AML-193 (cell line): ENCODE measurements at regions not wholly inside any gene's neighbourhood (a gene's known extent, or its start where the extent isn't known, plus 50 kb on each side); places are given as distances from the start of the nearest gene placed in this dataset.
"Not testable (repeated sequence)": the region's sequence is repeated elsewhere in the genome, so short reads cannot be mapped to it uniquely, and the experiment has no call there.

Experiments used
- DNase-seq, 2 experiments: peaks; one replicate each; lab custom pipeline; 2025; lab: John Stamatoyannopoulos, UW

DNA sequence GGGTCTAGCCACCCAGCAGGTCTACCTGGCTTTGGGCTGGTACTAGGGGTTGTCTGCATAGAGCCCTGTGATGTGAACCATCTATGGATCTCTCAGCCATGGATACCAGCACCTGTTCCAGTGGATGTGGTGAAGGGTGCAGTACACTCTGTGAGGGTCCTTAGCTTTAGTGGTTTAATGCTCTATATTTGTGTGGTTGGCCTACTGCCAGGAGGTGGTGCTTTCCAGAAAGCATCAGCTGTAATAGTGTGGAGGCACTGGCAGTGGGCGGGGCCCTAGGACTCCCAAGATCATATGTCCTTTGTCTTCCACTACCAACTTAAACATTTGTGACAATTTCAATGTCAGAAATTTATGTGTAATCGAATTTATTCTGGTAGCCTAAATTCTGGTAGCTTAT is 1065.1 kb downstream of the RPIA start:
- not testable (repeated sequence) for DNase-seq

DNA sequence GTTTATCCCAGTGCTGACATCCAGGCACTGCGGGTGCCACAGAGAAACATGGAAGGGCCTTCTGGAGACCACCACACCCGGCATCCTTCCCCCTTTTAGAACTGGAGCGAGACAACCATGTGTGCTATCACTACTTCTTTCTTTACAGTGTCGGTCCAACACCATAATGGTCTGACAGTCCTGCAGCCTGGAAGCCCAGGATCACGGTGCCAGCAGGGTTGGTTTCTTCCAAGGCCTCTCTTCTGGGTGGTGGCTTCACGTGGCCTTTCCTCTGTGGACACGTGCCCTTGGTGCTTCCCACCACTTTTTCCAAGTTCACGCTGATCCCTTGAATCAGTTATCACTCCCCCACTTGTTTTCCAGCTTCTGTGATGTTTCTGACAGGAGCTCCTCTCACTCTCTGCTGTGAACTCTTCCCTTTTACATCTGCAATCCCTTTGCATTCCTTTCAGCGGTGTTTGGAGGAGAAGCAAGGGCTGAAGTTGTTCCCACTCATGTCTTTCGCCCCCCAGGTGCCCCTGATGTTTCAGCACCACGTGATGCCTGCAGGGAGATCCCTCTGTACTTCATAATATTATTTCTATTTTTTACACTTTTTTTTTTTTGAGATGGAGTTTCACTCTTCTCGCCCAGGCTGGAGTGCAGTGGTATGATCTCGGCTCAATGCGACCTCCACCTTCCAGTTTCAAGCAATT is 1067.0 kb downstream of the RPIA start:
- DNase-seq, result not testable (repeated sequence)

DNA sequence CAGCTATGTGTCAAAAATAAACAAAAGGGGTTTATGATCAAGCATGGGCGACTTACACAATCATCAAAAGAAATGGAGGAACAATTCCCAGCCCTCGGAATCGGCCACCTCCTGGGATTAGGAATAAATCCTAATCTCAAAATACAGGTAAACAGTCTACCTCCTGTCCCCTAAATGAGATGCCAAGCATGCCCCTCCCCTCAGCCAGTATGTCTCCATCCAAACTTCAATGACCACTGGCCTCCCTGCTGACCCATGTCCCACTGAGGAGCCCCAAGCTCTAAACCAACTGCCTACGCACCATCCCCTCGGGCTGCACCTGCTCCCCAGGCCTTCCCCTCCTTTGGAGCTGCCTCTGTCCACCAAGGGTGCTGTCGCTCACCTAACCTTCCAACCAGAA is 1069.3 kb downstream of the RPIA start:
- DNase-seq, result not testable (repeated sequence)

DNA sequence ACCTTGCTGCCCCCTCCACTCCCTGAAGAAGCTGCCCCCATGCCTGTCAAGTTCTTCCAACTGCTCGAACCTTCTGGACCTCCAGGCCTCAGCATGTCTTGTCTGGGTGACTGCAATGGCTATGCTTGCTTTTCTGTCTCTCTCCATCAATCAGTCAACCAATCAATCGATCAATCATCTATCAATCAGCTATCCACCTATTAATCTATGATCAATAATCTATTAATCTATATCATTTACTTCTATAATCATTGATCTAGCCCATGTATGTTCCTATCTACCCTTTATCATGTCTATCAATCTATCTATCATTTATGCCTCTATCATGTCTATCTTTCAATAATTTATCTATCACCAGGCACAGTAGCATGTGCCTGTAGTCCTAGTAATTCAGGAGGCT is 1069.7 kb downstream of the RPIA start:
- DNase-seq, result not testable (repeated sequence)

DNA sequence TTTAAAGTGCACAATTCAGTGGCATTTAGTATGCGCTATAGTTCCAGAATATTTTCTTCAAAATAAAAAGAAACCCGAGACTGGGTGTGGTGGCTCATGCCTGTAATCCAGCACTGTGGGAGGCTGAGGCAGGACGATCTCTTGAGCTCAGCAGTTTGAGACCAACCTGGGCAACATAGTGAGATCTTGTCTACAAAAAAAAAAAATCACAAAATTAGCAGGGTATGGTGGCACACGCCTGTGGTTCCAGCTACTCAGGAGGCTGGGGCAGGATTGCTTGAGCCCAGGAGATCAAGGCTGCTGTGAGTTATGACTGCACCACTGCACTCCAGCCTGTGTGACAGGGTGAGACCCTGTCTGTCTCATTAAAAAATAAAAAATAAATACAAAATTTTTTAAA is 1070.4 kb downstream of the RPIA start:
- DNase-seq, result not testable (repeated sequence)

GRCh38 chr2:89762461-89763253 is 1071.2 kb downstream of the RPIA start:
- DNase-seq, result not testable (repeated sequence)

GRCh38 chr2:89763254-89763580 is 1071.7 kb downstream of the RPIA start:
- DNase-seq, result no peak

DNA sequence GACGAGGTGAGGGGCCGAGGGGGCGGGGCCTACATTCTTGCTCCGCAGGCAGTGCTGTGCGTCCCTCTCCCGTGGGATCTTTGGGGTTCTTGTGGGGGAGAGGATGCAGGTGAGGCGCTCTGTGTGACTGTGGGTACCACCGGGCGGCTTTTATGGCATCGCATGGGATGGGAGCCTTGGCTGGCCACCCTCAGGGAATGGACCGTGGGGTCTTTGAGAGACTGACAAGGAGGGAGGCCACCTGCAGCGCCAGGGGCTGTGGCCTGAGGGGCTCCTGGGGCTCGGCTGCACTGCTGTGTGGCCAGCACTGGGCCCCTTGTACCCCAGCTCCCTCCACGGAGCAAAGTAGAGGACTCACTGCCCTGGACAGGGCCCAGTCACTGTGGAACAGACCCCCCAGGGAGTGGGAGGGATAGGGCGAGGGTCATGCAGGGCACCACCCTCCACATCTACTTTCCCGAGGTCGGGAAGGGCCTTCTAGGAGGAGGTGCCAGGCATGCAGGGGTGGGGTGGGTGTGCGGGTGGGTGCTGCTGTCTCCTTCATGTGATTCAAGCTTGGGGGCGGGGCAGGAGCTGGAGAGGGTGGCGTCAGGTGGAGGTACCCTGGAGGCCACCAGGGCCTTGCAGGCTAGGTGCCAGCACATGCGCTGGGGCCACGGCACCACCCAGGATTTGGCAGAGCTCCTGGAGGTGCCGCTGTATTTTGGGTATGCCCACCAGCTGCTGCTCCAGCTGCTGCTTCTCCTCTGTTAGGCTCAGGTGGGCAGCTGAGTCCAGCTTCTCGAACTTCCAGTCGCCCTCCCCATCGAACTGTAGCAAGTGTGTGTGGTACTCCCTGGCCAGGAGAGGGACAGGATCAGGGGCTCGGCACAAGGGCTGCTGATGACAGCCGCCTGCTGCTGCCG is 1072.4 kb downstream of the RPIA start:
- DNase-seq, result no peak

DNA sequence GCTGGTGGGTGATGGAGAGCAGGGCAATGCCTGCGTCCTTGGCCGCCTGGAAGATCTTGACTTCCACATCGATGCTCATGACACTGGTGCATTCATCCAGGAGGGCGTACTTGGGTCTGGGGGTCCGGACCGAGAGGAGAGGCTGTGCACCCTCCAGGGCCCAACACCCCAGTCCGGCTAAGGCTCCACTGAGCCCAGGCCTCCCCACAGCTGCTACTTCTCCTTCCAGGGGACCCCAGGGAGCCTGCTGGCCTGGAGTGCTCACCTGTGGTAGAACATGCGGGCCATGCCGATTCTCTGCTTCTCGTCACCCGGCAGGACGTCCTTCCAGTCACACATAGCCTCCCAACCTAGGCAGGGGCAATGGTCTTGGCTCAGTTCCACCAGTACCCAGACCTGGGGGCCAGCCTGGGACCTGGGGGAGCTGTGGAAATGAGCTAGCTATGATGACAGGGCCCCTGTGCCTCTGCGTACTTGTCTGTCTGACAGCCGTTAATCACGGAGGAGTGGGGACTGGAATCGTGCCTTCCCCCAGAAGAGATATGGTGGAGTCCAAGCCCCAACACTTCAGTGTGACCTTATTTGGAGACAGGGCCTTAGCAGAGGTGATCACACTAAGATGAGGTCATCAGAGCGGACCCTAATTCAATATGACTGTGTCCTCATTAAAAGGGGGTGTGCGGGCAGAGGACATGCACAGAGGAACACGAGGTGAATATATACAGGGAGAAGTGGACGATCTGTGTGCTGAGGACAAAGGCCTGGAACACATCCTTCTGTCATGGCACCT is 1073.3 kb downstream of the RPIA start:
- DNase-seq, result not testable (repeated sequence)

DNA sequence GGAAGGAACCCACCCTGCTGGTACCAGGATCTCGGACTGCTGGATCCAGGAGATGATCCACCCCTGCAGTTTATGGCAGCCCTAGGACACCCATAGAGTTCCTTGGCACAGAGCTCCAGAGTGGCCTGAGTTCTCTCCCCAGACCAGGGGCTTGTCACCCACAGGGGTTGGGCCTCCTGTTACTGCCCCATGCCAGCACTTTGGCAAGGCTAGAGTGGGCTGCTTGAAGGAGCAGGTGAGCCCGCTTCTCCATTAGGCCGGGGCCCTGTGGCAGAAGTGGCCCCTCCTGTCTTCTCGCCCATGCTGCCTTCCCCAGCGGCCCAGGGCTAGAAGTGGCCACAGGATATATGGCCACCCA is 1073.9 kb downstream of the RPIA start:
- DNase-seq, result not testable (repeated sequence)

GRCh38 chr2:89766141-89766990 is 1074.9 kb downstream of the RPIA start:
- not testable (repeated sequence) for DNase-seq

DNA sequence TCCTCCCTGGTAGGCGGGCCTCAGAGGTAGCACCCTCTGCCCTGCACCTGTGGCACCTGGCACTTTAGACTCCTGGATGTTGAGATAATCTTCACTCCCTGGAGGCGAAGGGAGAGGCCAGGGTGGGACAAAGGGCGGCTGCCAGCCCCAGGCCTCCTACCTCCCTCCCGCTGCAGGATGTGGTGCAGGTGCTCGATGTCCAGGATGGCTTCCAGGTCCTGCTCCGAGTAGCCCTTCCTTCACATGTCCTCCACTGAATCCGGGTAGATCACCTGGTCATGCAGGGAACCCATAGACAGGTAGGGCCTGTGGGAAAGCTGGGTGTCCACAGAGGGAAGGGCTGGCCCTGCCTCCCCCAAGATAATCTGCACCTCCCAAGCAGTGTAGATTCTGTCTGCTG is 1075.6 kb downstream of the RPIA start:
- DNase-seq, result not testable (repeated sequence)

DNA sequence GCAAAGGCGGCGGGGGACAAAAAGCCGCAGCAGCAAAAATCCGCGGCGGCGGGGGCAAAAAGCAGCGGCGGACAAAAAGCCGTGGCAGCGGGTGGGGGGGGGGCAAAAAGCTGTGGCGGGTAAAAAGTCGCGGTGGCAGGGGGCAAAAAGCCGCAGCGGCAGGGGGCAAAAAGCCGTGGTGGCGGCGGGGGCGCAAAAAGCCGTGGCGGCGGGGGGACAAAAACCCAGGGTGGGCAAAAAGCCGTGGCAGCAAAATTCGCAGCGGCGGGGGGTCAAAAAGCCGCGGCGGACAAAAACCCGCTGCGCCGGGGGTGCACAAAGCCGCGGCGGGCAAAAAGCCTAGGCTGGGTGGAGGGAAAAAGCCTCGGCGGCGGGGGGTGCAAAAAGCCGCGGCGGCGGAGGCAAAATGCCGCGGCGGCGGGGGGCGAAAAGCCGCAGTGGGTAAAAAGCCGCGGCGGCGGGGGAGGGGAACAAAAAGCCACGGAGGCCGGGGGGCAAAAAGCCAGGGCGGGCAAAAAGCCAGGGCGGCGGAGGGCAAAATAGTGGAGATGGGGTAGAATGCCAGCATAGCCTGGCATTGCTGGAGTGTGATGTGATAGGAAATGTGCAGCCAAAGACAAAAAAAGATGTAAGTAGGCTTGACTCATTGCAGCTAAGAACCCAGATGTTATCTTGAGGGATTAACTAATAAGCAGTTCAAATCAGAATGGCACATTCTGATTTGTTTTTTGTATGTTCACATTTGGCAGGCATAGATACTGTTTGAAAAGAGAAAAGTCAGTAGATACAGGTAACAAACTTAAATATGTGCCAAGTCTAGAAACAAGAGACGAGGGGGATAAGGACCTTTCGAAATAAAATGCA is 1076.3 kb downstream of the RPIA start:
- no peak for DNase-seq

DNA sequence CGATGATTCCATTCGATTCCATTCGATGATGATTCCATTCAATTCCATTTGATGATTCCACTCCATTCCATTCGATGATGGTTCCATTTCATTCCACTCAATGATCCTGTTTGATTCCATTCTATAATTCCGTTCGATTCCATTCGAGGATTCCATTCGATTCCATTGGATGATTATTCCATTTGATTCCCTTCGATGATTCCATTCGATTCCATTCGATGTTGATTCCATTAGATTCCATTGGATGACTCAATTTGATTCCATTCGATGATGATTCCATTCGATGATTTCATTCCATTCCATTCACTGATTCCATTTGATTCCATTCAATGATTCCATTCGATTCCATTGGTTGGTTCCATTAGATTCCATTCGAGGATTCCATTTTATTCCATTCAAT is 1084.4 kb downstream of the RPIA start:
- no peak for DNase-seq

DNA sequence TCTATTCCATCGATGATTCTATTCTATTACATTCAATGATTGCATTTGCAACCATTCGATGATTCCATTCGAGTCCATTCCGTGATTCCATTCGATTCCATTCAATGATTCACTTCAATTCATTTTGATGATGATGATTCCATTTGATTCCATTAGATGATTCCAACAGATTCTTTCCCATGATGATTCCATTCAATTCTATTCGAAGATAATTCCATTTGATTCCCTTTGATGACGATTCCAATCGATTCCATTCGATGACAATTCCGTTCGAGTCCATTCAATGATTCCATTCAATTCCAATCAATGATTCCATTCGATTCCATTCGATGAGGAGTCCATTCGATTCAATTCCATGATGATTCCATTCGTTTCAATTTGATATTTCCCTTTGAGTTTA is 1088.8 kb downstream of the RPIA start:
- DNase-seq, result no peak

GRCh38 chr2:89781962-89782361 is 1090.5 kb downstream of the RPIA start:
- no peak for DNase-seq

- DNase-seq, result no peak
These were observed 1093.5 kb downstream of the RPIA start for GRCh38 chr2:89784960-89785359.

DNA sequence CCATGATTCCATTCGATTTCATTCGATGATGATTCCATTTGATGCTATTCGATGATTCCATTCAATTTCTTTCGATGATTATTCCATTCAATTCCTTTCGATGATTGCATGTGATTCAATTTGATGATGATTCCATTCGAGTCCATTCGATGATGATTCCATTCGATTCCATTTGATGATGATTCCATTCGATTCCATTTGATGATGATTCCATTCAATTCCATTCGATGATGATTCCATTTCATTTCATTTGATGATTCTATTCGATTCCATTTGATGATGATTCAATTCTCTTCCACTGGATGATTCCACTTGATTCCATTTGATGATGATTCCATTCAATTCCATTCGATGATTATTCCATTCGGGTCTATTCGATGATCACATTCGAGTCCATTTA is 1094.1 kb downstream of the RPIA start:
- not testable (repeated sequence) for DNase-seq

GRCh38 chr2:89786642-89787041 is 1095.2 kb downstream of the RPIA start:
- DNase-seq, result not testable (repeated sequence)

DNA sequence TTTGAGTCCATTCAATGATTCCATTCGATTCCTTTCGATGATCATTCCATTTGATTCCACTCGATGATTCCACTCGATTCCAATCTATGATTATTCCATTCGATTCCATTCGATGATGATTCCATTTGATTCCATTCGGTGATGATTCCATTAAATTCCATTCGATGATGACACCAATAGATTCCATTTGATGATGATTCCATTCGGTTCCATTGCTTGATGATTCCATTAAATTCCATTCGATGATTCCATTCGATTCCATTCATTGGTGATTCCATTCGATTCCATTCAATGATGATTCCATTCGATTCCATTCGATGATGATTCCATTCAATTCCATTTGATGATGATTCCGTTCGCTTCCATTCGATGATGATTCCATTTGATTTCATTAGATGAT is 1104.1 kb downstream of the RPIA start:
- not testable (repeated sequence) for DNase-seq
